Activated CD8-positive, alpha-beta T cell treated with anti-CD3 and anti-CD28 coated beads for 36 hours (primary cell): ENCODE measurements at regions not wholly inside any gene's neighbourhood (a gene's known extent, or its start where the extent isn't known, plus 50 kb on each side); places are given as distances from the start of the nearest gene placed in this dataset.
A peak's percentile ranks its signal among the peaks of the same experiment; 100 is the strongest.

Experiments
- ATAC-seq: fragments of 200-7000 bp; cut with Tn5 transposase; one replicate; pipeline ENCODE4 v1.10.0; 2021; ENCODE audit warnings: mild to moderate bottlenecking, moderate library complexity
- CTCF ChIA-PET: fragments of 350-600 bp; sonication (Branson Sonifier 250); formaldehyde crosslinking; loops from one replicate; lab custom pipeline; 2021; ENCODE audit warnings: antibody characterized with exemption; lab: Charles Lee
- POLR2A ChIA-PET: fragments of 350-600 bp; sonication (Branson Sonifier 250); formaldehyde crosslinking; loops from one replicate; lab custom pipeline; 2021; ENCODE audit warnings: antibody characterized with exemption; lab: Charles Lee
- DNase-seq: peaks from one replicate; pipeline ENCODE4 v3.0.0-alpha.2; 2020
- H3K27ac Mint-ChIP-seq: one replicate; pipeline ENCODE4 v1.8.0; 2021; ENCODE audit warnings: mild to moderate bottlenecking, mixed read lengths
- H3K27me3 Mint-ChIP-seq: one replicate; pipeline ENCODE4 v1.8.0; 2021; ENCODE audit warnings: mixed read lengths
- H3K36me3 Mint-ChIP-seq: one replicate; pipeline ENCODE4 v1.8.0; 2021; ENCODE audit warnings: low read depth, mixed read lengths
- H3K4me1 Mint-ChIP-seq: one replicate; pipeline ENCODE4 v1.8.0; 2021; ENCODE audit warnings: low read depth, mixed read lengths
- H3K4me3 Mint-ChIP-seq: one replicate; pipeline ENCODE4 v1.8.0; 2021; ENCODE audit warnings: mild to moderate bottlenecking, moderate library complexity, mixed read lengths
- H3K9me3 Mint-ChIP-seq: one replicate; pipeline ENCODE4 v1.8.0; 2021; ENCODE audit warnings: mixed read lengths
- CTCF ChIP-seq: fragments of 200-600 bp; IDR thresholded peaks from one replicate; pipeline ENCODE4 v1.8.0; 2022; ENCODE audit warnings: antibody characterized with exemption, mild to moderate bottlenecking
- intact Hi-C: fragments of 100-400 bp; cut with micrococcal nuclease; formaldehyde crosslinking; loops from one replicate; pipeline ENCODE4 v1.10.0; 2022

- ATAC-seq, result no peak
- no peak for TF ChIP-seq CTCF
- no peaks in the 10 kb centered on the region for H3K36me3 Mint-ChIP-seq
- ChIA-PET POLR2A (interaction anchor here (0.6 kb wide), 1 partner anchor 316 kb away, joined by 4 read pairs; no protein-coding TSS in a partner anchor), CTCF (no interaction called here)
- H3K4me1 Mint-ChIP-seq, result peaks cover 2% of the 10 kb centered on the region
- intact Hi-C loops, result loop anchor here (10.0 kb wide), 1 partner anchor 102 kb away; no protein-coding TSS in a partner anchor
- peaks cover 9% of the 10 kb centered on the region for H3K9me3 Mint-ChIP-seq
- H3K4me3 Mint-ChIP-seq, result no peak overlapping the region
- no peak for DNase-seq
- no peak overlapping the region for H3K27ac Mint-ChIP-seq
- no peaks in the 10 kb centered on the region for H3K27me3 Mint-ChIP-seq
Observed at GRCh38 chr6:44682987-44683779, 295.7 kb downstream of the CDC5L start.

- no peak overlapping the region for H3K27ac Mint-ChIP-seq
- peaks cover 10% of the 10 kb centered on the region for H3K9me3 Mint-ChIP-seq
- intact Hi-C loops, result loop anchor here (10.0 kb wide), 1 partner anchor 100 kb away; no protein-coding TSS in a partner anchor
- DNase-seq (no peak), ATAC-seq (no peak)
- H3K36me3 Mint-ChIP-seq, result no peaks in the 10 kb centered on the region
- H3K27me3 Mint-ChIP-seq, result no peaks in the 10 kb centered on the region
- no peak for TF ChIP-seq CTCF
- CTCF ChIA-PET, result interaction anchor here (0.6 to 0.8 kb wide), 2 partner anchors 92 to 1034 kb away, joined by 3 read pairs; no protein-coding TSS in a partner anchor
- POLR2A ChIA-PET, result no interaction called here
- H3K4me3 Mint-ChIP-seq, result no peak overlapping the region
- no peaks in the 10 kb centered on the region for H3K4me1 Mint-ChIP-seq
Observed at GRCh38 chr6:44685213-44685612, 297.7 kb downstream of the CDC5L start.

- no peak for TF ChIP-seq CTCF
- no peaks in the 10 kb centered on the region for H3K36me3 Mint-ChIP-seq
- ChIA-PET POLR2A (interaction anchor here (1.0 kb wide), 1 partner anchor 197 kb away, joined by 4 read pairs; no protein-coding TSS in a partner anchor), CTCF (no interaction called here)
- no peak overlapping the region for H3K27ac Mint-ChIP-seq
- ATAC-seq (no peak), DNase-seq (no peak)
- H3K9me3 Mint-ChIP-seq, result no peaks in the 10 kb centered on the region
- H3K4me3 Mint-ChIP-seq, result no peak overlapping the region
- H3K27me3 Mint-ChIP-seq, result no peaks in the 10 kb centered on the region
- intact Hi-C loops, result no loop called here
- no peaks in the 10 kb centered on the region for H3K4me1 Mint-ChIP-seq
Observed at GRCh38 chr6:44696099-44696498, 308.6 kb downstream of the CDC5L start.

GRCh38 chr6:44696686-44697085 lies 309.2 kb downstream of the CDC5L start:
- ATAC-seq (no peak), DNase-seq (no peak)
- POLR2A ChIA-PET, result interaction anchor here (1.0 kb wide), 1 partner anchor 197 kb away, joined by 4 read pairs; no protein-coding TSS in a partner anchor
- no peak for TF ChIP-seq CTCF
- Mint-ChIP-seq H3K27ac (no peak overlapping the region), H3K4me3 (no peak overlapping the region), H3K27me3 (no peaks in the 10 kb centered on the region), H3K4me1 (peaks cover 2% of the 10 kb centered on the region), H3K36me3 (no peaks in the 10 kb centered on the region), H3K9me3 (no peaks in the 10 kb centered on the region)
- intact Hi-C loops, result no loop called here
- CTCF ChIA-PET, result no interaction called here

- no peaks in the 10 kb centered on the region for H3K9me3 Mint-ChIP-seq
- no peaks in the 10 kb centered on the region for H3K27me3 Mint-ChIP-seq
- peak; percentile 4 for DNase-seq
- no peak overlapping the region for H3K4me3 Mint-ChIP-seq
- CTCF ChIA-PET, result no interaction called here
- H3K27ac Mint-ChIP-seq, result no peak overlapping the region
- POLR2A ChIA-PET, result no interaction called here
- TF ChIP-seq CTCF, result no peak
- H3K4me1 Mint-ChIP-seq, result peaks cover 5% of the 10 kb centered on the region
- H3K36me3 Mint-ChIP-seq, result no peaks in the 10 kb centered on the region
- ATAC-seq, result no peak
- intact Hi-C loops, result no loop called here
Observed at GRCh38 chr6:44697327-44697726, 309.8 kb downstream of the CDC5L start.
